GM21737 (cell line): ENCODE measurements at regions not wholly inside any gene's neighbourhood (a gene's known extent, or its start where the extent isn't known, plus 50 kb on each side); places are given as distances from the start of the nearest gene placed in this dataset.

Experiments used
- ATAC-seq: cut with Tn5 transposase; IDR thresholded peaks from one replicate; pipeline ENCODE4 v1.9.1; 2021; ENCODE audit warnings: mild to moderate bottlenecking, moderate library complexity; ENCODE audit not compliant: unreplicated experiment

DNA sequence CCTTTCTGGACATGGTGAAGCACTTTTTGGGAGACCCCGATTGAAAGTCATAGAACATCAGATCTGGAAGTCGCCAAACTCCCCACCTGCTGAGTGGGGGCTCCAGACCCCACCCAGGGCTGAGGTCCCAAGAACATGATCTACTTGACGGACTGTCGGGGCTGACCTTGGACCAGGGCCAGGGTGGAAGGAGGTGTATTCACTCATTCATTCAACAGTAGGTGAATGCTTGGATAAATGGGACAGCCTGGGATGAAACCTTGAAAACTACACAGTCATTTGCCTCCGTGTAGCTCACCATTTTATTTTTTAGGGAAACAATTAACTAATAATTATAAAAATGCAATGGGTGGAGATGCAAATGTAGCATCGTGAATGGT, 629.0 kb downstream of the BRD1 start:
- ATAC-seq, result no peak

DNA sequence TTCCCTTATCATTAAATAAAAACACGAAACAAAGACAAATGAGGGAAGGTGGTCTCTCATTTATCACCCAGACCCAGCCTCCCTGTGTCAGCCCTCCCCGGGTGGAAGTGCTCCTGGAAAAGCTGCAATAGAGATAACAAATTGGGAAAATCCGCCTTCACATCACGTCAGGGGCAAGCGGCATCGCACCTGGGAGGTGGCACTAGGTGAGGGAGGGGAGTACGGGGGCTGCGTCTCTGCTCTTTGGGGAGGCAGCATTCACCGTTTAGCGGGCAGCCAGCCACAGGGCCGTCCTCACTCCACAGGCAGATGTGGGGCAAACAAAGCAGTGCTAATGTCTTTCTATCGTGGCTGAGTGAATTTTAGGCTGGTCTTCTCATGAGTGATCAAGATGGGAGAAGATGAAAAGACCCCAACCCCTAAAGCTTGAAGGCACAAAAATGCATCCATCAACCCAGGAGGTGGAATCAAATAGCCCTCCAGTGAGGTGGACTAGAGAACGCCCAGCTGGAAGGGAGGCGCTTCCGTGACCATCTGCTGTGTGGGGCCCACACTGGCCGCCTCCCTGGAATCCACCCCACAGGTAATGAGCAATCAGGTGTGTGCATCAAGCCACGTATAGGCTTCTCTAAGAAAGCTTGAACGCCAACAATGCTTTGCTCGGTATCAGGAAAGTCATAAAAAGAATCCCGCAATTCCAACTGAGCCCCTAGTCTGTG, 629.5 kb downstream of the BRD1 start:
- ATAC-seq, result no peak

DNA sequence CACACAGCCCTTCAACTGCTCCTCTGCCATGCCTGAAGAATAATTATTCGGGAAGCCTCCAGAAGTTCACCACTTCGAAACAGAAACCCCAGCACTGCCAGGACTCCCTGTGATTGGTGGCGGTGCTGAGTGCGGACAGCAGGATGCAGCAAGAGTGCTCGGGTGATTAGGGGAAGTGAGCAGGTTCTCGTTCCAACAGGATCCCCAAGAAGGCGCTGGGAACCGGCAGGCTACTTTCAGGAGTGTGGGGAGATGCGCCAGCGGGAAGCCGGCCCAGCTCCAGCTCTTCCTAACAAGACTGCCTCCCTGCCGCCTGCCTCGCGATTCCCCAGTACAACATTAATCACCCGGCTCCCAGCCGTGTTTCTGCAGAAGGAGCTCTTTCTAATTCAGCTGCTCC, 630.2 kb downstream of the BRD1 start:
- ATAC-seq, result no peak

DNA sequence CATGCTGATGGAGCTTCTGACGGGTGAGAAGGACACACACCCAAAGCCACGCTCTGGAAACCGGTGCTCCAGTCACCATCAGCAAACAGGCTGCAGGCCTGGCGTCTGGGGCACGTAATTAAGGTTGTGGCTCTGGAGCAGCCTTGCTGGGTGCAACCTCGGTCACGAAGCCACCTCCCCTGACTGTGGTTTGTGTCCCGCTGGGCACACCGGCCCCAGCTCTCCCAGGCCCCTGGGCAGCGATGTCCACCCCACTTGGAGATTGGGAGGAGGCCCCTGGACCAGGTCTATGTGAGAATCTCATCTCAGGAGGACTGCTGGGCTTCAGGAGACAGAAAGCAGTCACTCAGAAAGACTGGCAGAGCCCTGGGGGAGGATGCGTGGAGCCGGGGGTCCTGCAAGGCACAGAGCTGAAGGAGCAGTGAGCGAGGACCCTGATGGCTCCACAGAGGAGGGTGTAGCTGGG, 631.6 kb downstream of the BRD1 start:
- ATAC-seq, result no peak

DNA sequence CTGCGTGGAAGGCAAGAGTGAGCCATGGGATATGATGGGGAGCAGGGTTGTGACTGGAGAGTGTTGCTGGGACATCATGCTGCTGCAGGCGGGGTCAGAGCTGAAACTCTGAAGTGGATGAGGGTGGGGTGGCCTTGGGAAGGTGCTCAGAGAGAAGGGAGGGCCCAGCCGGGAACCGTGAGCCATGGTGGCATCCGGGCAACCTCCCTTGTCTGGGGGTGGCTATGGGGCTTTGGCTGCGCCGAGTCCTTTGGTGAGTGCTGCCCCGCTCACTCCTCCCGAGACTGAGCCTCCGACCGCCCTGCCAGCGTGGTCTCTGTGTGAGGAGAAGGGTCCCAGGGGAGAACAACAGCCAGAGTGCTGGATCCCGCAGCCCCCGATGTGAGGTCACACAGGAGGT, 632.0 kb downstream of the BRD1 start:
- ATAC-seq, result no peak

DNA sequence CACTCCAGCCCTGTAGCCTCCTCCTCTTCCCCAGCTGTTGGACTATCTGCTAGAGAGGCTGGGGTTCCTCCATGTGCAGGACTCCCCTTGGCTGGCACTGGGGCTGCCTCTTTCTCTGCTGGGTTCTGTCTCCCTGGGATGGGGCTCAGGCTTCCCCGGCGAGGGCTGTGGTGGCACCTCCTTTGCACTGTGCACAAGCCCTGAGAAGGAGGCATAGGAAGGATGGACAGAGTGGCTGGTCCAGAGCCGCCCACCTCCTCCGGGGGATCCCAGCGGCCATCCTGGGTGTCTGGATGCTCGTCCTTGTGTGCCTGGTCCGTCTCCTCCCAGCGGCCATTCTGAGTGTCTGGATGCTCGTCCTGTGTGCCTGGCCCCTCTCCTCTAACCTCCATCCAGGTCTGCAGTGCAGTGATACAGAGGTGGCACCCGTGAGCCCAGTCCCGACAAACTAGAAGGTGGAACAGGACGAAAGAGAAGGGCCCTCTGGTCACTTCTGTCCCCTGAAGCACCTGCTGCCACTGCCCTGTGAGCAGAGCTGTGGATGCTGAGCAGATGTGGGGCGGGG, 633.7 kb downstream of the BRD1 start:
- no peak for ATAC-seq

DNA sequence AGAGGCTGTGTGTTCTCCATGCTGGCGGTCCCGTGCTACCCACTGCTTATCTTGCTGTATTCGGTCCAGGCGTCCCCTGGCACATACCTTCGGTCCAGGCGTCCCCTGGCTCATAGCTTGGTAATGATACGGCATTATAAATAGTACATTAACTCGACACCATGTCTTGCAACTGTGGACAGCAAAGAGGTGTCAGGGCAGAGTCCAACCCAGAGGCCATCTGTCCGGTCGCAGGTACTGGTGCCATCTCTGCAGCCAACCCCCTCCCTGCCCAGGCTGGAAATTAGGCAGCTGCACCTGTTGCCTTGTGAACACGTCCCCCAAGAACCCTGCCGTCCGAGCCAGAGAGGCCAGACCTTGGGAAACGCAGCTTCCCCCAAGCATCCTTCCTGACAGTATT, 634.3 kb downstream of the BRD1 start:
- no peak for ATAC-seq

DNA sequence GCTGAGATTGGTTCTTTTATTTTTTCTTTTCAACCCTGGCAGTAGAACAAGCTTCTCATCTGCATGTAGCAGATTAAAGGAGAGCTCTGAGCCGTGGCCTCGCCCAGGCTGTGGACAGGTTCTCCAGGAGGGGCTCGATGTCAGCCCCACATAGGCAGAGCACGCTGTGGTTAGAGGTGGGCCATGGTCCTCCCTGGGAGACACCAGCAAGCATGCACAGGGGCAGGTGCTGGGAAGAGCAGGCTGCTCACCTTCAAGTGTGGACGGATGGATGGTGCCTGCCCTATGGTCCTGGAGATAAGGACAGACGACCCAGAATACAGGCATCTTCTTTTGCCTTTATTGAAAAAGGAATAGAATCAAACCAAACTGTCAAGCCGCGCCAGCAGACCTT, 634.8 kb downstream of the BRD1 start:
- ATAC-seq, result no peak

DNA sequence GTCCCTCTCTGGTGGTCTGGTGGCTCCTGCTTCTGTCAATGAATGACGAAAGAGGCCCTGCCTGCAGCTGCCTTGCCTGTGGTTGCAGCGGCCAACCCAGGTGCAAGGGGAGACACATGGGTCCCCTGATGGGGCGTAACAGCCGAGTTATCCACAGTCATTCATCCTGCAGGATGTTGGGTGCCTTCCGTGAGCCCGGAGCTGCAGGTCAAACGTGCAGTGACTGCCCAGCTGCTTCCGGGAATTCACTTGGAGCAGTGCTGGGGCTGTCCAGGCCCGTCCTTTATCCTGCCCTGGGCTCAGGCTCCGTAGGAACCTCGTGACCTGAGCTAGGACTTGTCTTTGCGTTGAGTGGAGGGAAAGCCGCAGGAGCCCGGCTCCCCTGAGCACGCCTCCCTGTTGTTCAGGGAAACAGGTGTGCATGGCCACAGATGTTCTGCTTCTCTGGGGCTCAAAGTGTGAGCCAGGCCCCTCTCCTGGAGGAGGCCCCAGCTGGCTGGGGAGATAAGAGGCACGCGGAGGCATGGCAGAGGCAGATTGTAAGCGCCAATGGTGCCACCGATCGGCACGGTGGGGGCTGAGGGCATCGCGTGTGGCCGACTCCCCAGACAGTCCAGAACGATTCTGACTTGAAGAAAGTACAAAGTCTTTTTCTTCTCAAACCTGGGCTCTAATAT, 635.4 kb downstream of the BRD1 start:
- ATAC-seq, result no peak

DNA sequence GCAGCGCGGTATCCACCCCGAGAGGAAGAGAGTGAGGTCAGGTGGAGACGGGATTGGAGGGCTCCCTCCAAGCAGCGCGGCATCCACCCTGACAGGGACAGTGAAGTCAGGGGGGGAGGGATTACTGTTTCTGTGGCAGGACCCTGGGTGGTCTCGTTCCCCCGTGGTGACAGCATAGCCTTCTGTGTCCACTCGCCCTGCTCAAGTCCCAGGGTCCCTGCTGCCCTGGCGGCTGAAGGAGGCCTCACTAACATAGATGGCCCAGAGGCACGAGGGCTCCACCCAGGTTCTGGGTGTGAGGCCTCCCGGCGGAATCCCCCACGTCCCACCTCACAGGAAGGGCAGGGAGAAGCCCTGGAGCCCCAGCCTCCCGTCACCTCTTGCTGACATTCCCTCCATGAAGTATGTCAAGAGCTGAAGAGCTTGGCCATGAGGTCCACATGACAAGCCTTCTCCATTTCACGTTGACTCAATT, 636.1 kb downstream of the BRD1 start:
- ATAC-seq, result no peak

DNA sequence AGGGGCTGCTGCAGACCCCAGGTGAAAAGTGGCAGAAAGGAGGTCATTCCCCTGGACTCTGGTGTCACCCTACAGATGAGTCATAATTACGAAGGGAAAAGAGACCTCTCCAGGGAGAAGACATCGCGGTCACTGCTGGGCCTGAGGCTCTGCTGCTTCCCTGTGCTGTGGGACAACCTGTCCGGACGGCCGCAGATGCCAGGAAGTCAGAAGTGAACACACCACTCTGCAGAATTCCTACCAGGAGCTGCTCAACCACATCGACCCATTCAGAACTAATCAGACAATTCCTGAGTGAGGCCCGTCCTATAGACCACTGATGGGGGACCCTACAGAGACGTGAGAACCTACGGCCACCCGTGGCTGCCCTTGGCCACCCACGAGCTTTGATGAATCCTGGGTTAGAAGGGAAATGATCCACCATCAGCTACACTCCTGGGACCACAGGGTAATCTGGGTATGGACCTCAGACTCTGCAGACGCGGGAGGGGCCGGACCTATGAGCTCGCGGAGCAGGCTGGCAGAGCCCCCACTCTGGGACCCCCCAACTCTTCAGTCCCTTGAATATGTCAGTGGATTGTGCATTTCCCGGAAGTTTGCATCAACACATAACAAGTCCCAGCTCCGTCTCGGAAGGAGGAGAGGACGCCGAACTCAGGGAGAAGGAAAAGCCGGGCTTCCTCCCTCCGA, 636.7 kb downstream of the BRD1 start:
- ATAC-seq, result no peak

DNA sequence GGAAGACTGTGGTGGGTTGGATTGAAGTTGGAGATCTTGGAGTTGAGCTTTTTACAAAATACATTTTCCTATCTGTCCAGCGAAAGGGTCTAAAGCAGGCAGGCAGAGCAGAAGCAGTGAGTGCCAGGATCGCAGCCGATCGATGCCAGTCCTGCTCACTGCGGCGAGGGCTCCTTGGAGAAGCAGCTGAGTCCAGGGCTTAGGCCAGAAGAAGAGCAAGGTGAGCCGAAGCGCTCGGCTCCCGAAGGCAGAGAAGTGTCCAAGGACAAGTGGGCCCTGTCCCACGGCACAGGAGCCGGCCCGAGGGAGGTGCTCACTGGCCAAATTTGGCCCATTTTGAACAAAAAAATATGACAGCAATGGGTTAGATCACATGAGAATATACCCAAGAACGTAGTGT, 637.8 kb downstream of the BRD1 start:
- ATAC-seq, result no peak

DNA sequence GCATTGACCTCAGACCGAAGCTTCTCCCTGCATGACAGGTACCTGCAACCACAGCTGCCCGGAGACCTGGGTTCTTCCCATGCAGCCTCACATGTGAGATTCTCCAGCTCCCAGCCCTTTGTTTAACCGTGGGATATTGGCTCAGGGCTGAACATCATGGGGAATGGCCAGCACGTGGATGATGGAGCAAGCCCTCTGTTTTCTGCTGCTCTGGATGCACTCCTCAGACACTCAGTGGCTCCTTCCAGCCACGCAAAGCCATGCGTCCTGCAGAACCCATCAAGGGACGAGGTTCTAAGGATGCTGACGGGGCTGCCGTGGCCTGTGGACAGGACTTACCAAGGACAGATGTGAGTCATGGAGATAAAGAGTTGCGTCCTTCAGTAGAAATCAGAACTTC, 639.1 kb downstream of the BRD1 start:
- ATAC-seq, result no peak

DNA sequence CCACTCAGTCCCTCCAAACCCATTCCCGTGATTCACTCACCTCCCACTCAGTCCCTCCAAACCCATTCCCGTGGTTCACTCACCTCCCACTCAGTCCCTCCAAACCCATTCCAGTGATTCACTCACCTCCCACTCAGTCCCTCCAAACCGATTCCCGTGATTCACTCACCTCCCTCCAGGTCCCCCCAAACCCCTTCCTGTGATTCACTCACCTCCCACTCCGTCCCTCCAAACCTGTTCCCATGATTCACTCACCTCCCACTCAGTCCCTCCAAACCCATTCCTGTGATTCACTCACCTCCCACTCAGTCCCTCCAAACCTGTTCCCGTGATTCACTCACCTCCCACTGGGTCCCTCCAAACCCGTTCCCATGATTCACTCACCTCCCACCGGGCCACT, 639.6 kb downstream of the BRD1 start:
- no peak for ATAC-seq

DNA sequence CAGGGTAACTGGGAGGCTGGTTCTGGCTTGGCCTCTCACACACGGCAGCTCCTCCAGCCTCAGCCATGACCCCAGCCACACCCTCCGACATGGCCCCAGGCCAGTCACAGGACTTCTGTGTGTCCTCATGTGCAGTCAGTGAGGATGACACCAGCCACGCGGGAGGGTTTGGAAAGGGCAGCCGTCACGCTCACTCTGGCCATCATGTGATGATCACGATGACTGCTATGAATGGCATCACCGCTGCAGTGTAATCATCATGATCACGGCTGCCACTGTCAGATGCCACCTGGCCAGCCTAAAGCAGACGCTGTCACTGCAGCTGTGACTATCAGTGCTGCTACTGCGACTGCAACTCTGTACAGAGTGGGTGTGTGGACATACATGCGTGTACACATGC, 640.9 kb downstream of the BRD1 start:
- no peak for ATAC-seq

DNA sequence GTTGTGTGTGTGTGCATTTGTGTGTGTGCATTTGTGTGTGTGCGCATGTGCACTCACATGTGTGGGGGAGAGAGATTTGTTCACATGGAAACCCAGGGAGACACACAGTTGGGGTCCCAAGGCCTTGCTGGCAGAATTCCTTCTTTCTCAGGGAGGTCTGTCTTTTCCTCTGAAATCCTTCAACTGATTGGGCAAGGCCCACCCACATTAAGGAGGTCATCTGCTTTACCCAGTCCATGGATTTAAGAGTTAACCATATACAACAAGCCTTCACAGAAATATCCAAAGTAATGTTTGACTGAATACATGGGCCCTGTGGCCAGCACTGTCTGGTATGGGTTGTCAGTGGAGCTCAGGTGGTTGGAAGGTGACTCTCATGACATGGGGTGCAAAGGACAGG, 641.4 kb downstream of the BRD1 start:
- ATAC-seq, result no peak

DNA sequence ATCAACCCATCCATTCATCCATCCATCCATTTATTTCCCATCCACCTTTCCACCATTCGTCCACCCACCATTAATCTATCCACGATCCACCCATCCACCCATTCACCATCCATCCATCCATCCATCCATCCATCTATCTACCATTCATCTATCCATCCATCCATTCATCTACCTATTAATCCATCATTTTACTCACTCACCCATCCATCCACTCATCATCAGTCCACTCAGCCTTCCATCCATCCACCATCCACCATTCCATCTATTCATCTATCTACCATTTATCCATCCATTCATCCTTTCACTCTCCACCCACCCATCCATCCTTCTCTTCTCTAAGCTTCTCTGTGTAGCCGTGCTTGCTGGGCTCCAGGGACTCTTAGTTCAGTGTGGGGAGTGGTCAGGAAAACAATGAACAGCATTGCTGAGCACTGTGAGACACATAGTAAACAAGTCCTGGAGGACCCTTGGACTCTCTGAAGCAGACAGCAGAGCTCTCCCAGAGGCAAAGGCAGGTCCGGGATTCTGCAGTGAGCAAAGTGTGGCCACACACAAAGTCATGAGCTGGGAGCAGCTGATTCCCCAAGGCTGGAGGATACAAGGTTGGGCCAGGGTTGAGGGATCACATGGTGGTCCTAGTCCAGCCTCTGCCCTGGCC, 642.2 kb downstream of the BRD1 start:
- ATAC-seq, result no peak

DNA sequence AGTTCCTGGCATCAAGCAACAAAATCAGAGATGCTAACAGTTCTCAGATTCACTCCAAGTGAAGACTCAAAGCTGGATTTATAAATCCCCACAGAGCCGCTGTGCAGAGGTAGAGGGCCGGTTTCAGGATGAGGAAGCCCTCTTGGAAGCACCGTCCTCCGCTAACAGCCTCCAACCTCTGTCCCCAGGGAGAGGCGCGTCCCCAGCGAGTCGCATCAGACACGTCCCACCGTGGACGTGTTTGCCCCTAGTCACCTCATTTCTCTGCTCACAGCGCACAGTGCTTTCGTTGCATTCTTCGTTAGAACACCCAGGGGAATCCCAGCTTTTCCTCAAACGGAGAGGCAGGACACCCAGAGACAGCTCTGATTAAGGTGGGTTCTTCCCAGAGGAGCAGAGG, 642.9 kb downstream of the BRD1 start:
- ATAC-seq, result no peak

DNA sequence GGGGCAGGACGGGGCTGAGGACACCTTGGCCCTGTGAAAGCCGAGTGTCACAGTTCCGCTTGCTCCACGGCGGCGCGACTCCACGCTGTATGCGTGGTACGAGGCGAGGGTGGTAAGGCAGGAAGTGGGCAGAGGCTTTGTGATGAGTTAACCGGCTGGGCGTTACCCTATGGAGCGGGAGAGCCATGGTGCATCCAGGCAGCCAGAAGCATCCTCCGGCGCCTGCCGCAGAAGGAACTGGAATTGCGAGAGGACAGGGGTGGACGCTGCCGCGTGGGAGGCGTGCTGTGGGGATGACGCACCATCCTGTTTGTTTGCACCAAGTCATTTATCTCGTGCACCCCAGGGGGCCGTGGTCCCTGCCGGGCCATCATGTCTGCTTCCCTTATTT, 643.9 kb downstream of the BRD1 start:
- no peak for ATAC-seq

DNA sequence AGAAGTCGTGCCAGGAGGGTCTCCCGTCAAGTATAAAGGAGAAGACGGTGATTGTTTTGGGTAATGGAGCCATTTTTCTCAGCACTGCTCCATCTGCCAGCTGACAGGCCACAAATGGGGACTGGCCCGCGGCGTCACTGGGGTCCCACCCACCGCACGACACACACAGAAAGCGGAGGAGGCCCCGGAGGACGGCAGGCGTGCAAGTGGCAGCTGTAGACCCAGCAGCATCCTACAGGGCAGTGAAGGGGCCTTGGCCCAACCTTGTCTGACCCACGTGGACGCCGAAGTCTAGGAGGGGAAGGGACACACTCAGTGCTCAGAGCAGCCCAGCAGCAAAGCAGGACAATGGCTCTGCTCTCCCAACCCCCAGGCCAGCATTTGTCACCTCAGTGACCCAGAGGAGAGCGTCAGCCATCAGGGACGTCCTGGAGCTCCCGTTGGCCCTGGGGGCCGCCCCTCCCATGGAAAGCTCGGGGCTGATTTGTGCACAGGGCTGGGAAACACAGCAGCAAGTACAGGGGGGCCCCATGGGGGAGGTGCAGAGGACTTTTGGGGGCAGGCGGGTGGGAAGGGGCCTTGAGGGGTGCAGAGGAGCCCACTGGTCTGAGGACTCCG, 644.4 kb downstream of the BRD1 start:
- ATAC-seq, result no peak

DNA sequence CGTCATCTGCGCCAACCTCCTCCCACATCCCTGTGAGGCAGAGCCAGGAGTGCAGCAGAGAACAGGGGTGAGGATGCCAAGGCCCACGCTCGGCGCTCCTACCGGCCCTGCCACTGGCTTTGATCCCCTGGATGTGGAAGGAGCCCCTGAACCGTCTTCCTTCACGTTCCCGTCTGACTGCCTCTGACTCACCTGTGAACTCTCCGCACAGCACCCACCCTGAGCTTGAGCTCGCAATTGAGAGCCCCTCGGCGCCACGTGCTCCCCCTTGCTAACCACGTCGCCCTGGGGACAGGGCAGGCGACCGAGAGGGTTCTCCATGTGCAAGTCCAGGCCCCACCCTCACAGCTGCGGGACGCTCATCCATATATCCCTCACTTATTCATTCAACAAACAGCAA, 645.3 kb downstream of the BRD1 start:
- no peak for ATAC-seq
